ENCODE measurements at regions not wholly inside any gene's neighbourhood (a gene's known extent, or its start where the extent isn't known, plus 50 kb on each side); places are given as distances from the start of the nearest gene placed in this dataset.

DNA sequence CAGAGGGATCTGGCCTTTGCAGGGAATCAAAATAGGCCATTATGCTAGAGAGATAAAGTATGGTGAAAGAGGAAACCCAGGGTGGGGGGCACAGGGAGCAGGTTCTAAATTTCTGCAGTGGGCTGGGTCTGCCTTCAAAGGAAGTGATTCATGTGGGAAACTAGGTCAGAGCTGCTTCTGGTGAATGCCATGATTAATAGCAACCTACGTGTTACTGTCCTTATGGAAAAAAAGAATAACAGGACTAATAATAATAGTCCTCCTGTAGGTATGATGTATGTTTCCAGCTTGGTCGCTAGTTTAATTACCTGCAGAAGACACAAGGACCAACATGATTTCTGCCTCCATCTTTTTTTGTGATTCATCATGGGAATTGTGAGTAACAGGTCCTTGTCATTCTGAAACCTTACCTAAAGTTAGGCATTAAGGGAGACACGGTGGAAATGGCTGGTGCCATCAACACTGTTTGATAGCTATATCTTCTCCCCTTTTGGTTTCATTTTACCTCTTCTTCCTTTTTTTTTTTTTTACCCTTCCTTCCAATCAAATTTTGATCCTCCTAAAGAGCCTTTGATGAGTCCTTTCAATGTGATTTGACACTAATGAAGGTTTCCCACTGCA is 180.4 kb downstream of the CPEB2 start:
- no peak overlapping the region for H3K27ac ChIP-seq
- no peak for TF ChIP-seq ZFX (IDR thresholded peaks at IDR 0.05)
- TF ChIP-seq, protein P1, sequence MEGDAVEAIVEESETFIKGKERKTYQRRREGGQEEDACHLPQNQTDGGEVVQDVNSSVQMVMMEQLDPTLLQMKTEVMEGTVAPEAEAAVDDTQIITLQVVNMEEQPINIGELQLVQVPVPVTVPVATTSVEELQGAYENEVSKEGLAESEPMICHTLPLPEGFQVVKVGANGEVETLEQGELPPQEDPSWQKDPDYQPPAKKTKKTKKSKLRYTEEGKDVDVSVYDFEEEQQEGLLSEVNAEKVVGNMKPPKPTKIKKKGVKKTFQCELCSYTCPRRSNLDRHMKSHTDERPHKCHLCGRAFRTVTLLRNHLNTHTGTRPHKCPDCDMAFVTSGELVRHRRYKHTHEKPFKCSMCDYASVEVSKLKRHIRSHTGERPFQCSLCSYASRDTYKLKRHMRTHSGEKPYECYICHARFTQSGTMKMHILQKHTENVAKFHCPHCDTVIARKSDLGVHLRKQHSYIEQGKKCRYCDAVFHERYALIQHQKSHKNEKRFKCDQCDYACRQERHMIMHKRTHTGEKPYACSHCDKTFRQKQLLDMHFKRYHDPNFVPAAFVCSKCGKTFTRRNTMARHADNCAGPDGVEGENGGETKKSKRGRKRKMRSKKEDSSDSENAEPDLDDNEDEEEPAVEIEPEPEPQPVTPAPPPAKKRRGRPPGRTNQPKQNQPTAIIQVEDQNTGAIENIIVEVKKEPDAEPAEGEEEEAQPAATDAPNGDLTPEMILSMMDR (conservative IDR thresholded peaks at IDR 0.05), result no peak

- TF ChIP-seq, protein P1 (conservative IDR thresholded peaks at IDR 0.05), result no peak
- no peak overlapping the region for H3K27ac ChIP-seq
Observed at GRCh38 chr4:15186149-15186548, 183.9 kb downstream of the CPEB2 start.

DNA sequence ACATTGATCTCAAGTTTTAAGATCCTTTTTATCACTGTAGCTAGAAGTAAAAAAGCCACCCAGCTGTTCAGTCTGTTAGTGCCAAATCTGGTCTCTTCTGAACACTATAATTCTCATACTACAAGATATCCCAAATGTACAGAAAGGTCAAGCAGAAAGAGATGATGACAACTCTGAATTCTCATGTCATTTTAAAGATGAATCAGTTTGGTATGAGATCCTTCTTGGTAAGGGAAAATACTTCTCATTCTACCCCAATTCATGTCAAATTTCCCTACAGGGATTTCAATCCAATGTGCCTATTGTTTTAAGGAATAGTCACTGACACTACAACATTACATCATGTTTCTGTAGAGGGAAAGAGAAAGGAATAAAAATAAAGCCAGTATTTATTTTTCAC is 184.5 kb downstream of the CPEB2 start:
- no peak for TF ChIP-seq ZFX (IDR thresholded peaks at IDR 0.05)
- TF ChIP-seq, protein P1 (conservative IDR thresholded peaks at IDR 0.05), result no peak
- no peak overlapping the region for H3K27ac ChIP-seq

GRCh38 chr4:15188605-15189539 is 186.6 kb downstream of the CPEB2 start:
- TF ChIP-seq, protein P1 (conservative IDR thresholded peaks at IDR 0.05), result no peak
- no peak for TF ChIP-seq ZFX (IDR thresholded peaks at IDR 0.05)
- H3K27ac ChIP-seq, result no peak overlapping the region

GRCh38 chr4:15194520-15194919 is 192.2 kb downstream of the CPEB2 start:
- TF ChIP-seq, protein P1 (conservative IDR thresholded peaks at IDR 0.05), result no peak
- TF ChIP-seq ZFX (IDR thresholded peaks at IDR 0.05), result no peak
- H3K27ac ChIP-seq, result no peak overlapping the region; the same call in 1 of the 2 replicates

GRCh38 chr4:15197005-15197404 is 194.7 kb downstream of the CPEB2 start:
- H3K27ac ChIP-seq, result no peak overlapping the region
- TF ChIP-seq, protein P1 (conservative IDR thresholded peaks at IDR 0.05), result peak; percentile 26
- TF ChIP-seq ZFX (IDR thresholded peaks at IDR 0.05), result no peak

- TF ChIP-seq, protein P1 (conservative IDR thresholded peaks at IDR 0.05), result no peak
- TF ChIP-seq ZFX (IDR thresholded peaks at IDR 0.05), result no peak
- no peak overlapping the region for H3K27ac ChIP-seq
Observed at GRCh38 chr4:15198070-15198727, 195.9 kb downstream of the CPEB2 start.

Data from C4-2B (cell line).